ENCODE measurements at regions not wholly inside any gene's neighbourhood (a gene's known extent, or its start where the extent isn't known, plus 50 kb on each side); places are given as distances from the start of the nearest gene placed in this dataset.

- H3K9me3 ChIP-seq (ENCODE audit: insufficient read depth, low read depth, low read length), result 0 out of 2 replicates have a peak, but pooled peaks cover 5% of the 10 kb centered on the region
- no peak overlapping the region for H3K4me3 ChIP-seq (ENCODE audit: low read length)
- no peaks in the 10 kb centered on the region for H3K36me3 ChIP-seq (ENCODE audit: insufficient read depth, low read length)
- H3K9ac ChIP-seq (ENCODE audit: low read depth, low read length), result no peak overlapping the region
- no peak overlapping the region for H3K27ac ChIP-seq (ENCODE audit: low read depth, low read length)
- no peaks in the 10 kb centered on the region for H3K4me1 ChIP-seq (ENCODE audit: insufficient read depth, low read length)
- no peaks in the 10 kb centered on the region for H3K27me3 ChIP-seq (ENCODE audit: insufficient read depth, low read length)
- no CpG with 5 or more reads among the region's 2 CpGs for WGBS
Measured at GRCh38 chr3:78148986-78149717, 1109.3 kb downstream of the ROBO2 start.

- Histone ChIP-seq H3K9ac (ENCODE audit: low read depth, low read length) (no peak overlapping the region), H3K4me3 (ENCODE audit: low read length) (no peak overlapping the region), H3K4me1 (ENCODE audit: insufficient read depth, low read length) (no peaks in the 10 kb centered on the region), H3K9me3 (ENCODE audit: insufficient read depth, low read depth, low read length) (no peaks in the 10 kb centered on the region), H3K36me3 (ENCODE audit: insufficient read depth, low read length) (no peaks in the 10 kb centered on the region), H3K27ac (ENCODE audit: low read depth, low read length) (no peak overlapping the region), H3K27me3 (ENCODE audit: insufficient read depth, low read length) (no peaks in the 10 kb centered on the region)
- WGBS, result 98% methylated on average over 4 of the region's 4 CpGs
Measured at GRCh38 chr3:78153973-78154372, 1114.1 kb downstream of the ROBO2 start.

- Histone ChIP-seq H3K4me1 (ENCODE audit: insufficient read depth, low read length) (no peaks in the 10 kb centered on the region), H3K9ac (ENCODE audit: low read depth, low read length) (no peak overlapping the region), H3K36me3 (ENCODE audit: insufficient read depth, low read length) (no peaks in the 10 kb centered on the region), H3K4me3 (ENCODE audit: low read length) (no peak overlapping the region), H3K27ac (ENCODE audit: low read depth, low read length) (no peak overlapping the region), H3K27me3 (ENCODE audit: insufficient read depth, low read length) (no peaks in the 10 kb centered on the region), H3K9me3 (ENCODE audit: insufficient read depth, low read depth, low read length) (no peaks in the 10 kb centered on the region)
- 97% methylated on average over 3 of the region's 3 CpGs for WGBS
Measured at GRCh38 chr3:78154521-78155186, 1114.8 kb downstream of the ROBO2 start.

- Histone ChIP-seq H3K4me3 (ENCODE audit: low read length) (no peak overlapping the region), H3K4me1 (ENCODE audit: insufficient read depth, low read length) (peaks cover 3% of the 10 kb centered on the region; the same call in 1 of the 2 replicates), H3K27me3 (ENCODE audit: insufficient read depth, low read length) (no peaks in the 10 kb centered on the region), H3K9ac (ENCODE audit: low read depth, low read length) (no peak overlapping the region), H3K36me3 (ENCODE audit: insufficient read depth, low read length) (no peaks in the 10 kb centered on the region), H3K9me3 (ENCODE audit: insufficient read depth, low read depth, low read length) (no peaks in the 10 kb centered on the region), H3K27ac (ENCODE audit: low read depth, low read length) (no peak overlapping the region)
- 97% methylated on average over 4 of the region's 4 CpGs for WGBS
Measured at GRCh38 chr3:78161736-78162135, 1121.8 kb downstream of the ROBO2 start.

GRCh38 chr3:78163379-78163778 lies 1123.5 kb downstream of the ROBO2 start:
- Histone ChIP-seq H3K27me3 (ENCODE audit: insufficient read depth, low read length) (no peaks in the 10 kb centered on the region), H3K4me3 (ENCODE audit: low read length) (no peak overlapping the region), H3K36me3 (ENCODE audit: insufficient read depth, low read length) (no peaks in the 10 kb centered on the region), H3K27ac (ENCODE audit: low read depth, low read length) (no peak overlapping the region), H3K9me3 (ENCODE audit: insufficient read depth, low read depth, low read length) (no peaks in the 10 kb centered on the region), H3K4me1 (ENCODE audit: insufficient read depth, low read length) (peaks cover 3% of the 10 kb centered on the region), H3K9ac (ENCODE audit: low read depth, low read length) (no peak overlapping the region)

- Histone ChIP-seq H3K9ac (ENCODE audit: low read depth, low read length) (no peak overlapping the region), H3K27me3 (ENCODE audit: insufficient read depth, low read length) (no peaks in the 10 kb centered on the region), H3K36me3 (ENCODE audit: insufficient read depth, low read length) (no peaks in the 10 kb centered on the region), H3K4me3 (ENCODE audit: low read length) (no peak overlapping the region), H3K9me3 (ENCODE audit: insufficient read depth, low read depth, low read length) (no peaks in the 10 kb centered on the region), H3K4me1 (ENCODE audit: insufficient read depth, low read length) (peaks cover 3% of the 10 kb centered on the region), H3K27ac (ENCODE audit: low read depth, low read length) (no peak overlapping the region)
Measured at GRCh38 chr3:78165876-78166275, 1126.0 kb downstream of the ROBO2 start.

- Histone ChIP-seq H3K4me3 (ENCODE audit: low read length) (no peak overlapping the region), H3K36me3 (ENCODE audit: insufficient read depth, low read length) (no peaks in the 10 kb centered on the region), H3K9ac (ENCODE audit: low read depth, low read length) (no peak overlapping the region), H3K9me3 (ENCODE audit: insufficient read depth, low read depth, low read length) (no peaks in the 10 kb centered on the region), H3K27me3 (ENCODE audit: insufficient read depth, low read length) (no peaks in the 10 kb centered on the region), H3K4me1 (ENCODE audit: insufficient read depth, low read length) (peaks cover 13% of the 10 kb centered on the region; the same call in 1 of the 2 replicates), H3K27ac (ENCODE audit: low read depth, low read length) (no peak overlapping the region)
- 89% methylated on average over 1 of the region's 1 CpG for WGBS
Measured at GRCh38 chr3:78174821-78175220, 1134.9 kb downstream of the ROBO2 start.

GRCh38 chr3:78176869-78177268 lies 1137.0 kb downstream of the ROBO2 start:
- Histone ChIP-seq H3K9me3 (ENCODE audit: insufficient read depth, low read depth, low read length) (no peaks in the 10 kb centered on the region), H3K9ac (ENCODE audit: low read depth, low read length) (no peak overlapping the region), H3K4me3 (ENCODE audit: low read length) (no peak overlapping the region), H3K27me3 (ENCODE audit: insufficient read depth, low read length) (no peaks in the 10 kb centered on the region), H3K4me1 (ENCODE audit: insufficient read depth, low read length) (peaks cover 13% of the 10 kb centered on the region; the same call in 1 of the 2 replicates), H3K27ac (ENCODE audit: low read depth, low read length) (no peak overlapping the region), H3K36me3 (ENCODE audit: insufficient read depth, low read length) (no peaks in the 10 kb centered on the region)
- 93% methylated on average over 4 of the region's 4 CpGs for WGBS

GRCh38 chr3:78177780-78178179 lies 1137.9 kb downstream of the ROBO2 start:
- Histone ChIP-seq H3K27me3 (ENCODE audit: insufficient read depth, low read length) (no peaks in the 10 kb centered on the region), H3K4me3 (ENCODE audit: low read length) (no peak overlapping the region), H3K27ac (ENCODE audit: low read depth, low read length) (no peak overlapping the region), H3K9me3 (ENCODE audit: insufficient read depth, low read depth, low read length) (no peaks in the 10 kb centered on the region), H3K9ac (ENCODE audit: low read depth, low read length) (no peak overlapping the region), H3K36me3 (ENCODE audit: insufficient read depth, low read length) (no peaks in the 10 kb centered on the region), H3K4me1 (ENCODE audit: insufficient read depth, low read length) (peaks cover 5% of the 10 kb centered on the region; the same call in 1 of the 2 replicates)
- 97% methylated on average over 2 of the region's 2 CpGs for WGBS

- H3K36me3 ChIP-seq (ENCODE audit: insufficient read depth, low read length), result no peaks in the 10 kb centered on the region
- no peak overlapping the region for H3K27ac ChIP-seq (ENCODE audit: low read depth, low read length)
- no peaks in the 10 kb centered on the region for H3K27me3 ChIP-seq (ENCODE audit: insufficient read depth, low read length)
- H3K9me3 ChIP-seq (ENCODE audit: insufficient read depth, low read depth, low read length), result no peaks in the 10 kb centered on the region
- H3K4me1 ChIP-seq (ENCODE audit: insufficient read depth, low read length), result peaks cover 5% of the 10 kb centered on the region; the same call in 1 of the 2 replicates
- no peak overlapping the region for H3K4me3 ChIP-seq (ENCODE audit: low read length)
- no peak overlapping the region for H3K9ac ChIP-seq (ENCODE audit: low read depth, low read length)
Measured at GRCh38 chr3:78178209-78178608, 1138.3 kb downstream of the ROBO2 start.

GRCh38 chr3:78178740-78179363 lies 1139.0 kb downstream of the ROBO2 start:
- WGBS, result 100% methylated on average over 1 of the region's 1 CpG
- Histone ChIP-seq H3K27me3 (ENCODE audit: insufficient read depth, low read length) (no peaks in the 10 kb centered on the region), H3K9me3 (ENCODE audit: insufficient read depth, low read depth, low read length) (no peaks in the 10 kb centered on the region), H3K9ac (ENCODE audit: low read depth, low read length) (no peak overlapping the region), H3K4me3 (ENCODE audit: low read length) (no peak overlapping the region), H3K36me3 (ENCODE audit: insufficient read depth, low read length) (no peaks in the 10 kb centered on the region), H3K27ac (ENCODE audit: low read depth, low read length) (no peak overlapping the region), H3K4me1 (ENCODE audit: insufficient read depth, low read length) (peaks cover 5% of the 10 kb centered on the region; the same call in 1 of the 2 replicates)
